Uterus (tissue), 2 donors: ENCODE measurements at regions not wholly inside any gene's neighbourhood (a gene's known extent, or its start where the extent isn't known, plus 50 kb on each side); places are given as distances from the start of the nearest gene placed in this dataset.

Source experiments
- POLR2A ChIP-seq, 2 donors: fragments of 450-650 bp; IDR thresholded peaks; one replicate each; pipeline ENCODE4 v1.6.1; 2016; ENCODE audit warnings: antibody characterized with exemption in 2 of 2, mild to moderate bottlenecking in 1 of 2, moderate library complexity in 1 of 2
- TF ChIP-seq, protein P1 (sequence below), 4 experiments: fragments of 200-600 bp in 2 of 4; fragments of 450-650 bp in 2 of 4; sonication (generic) in 2 of 4; IDR thresholded peaks; one replicate each; pipeline ENCODE4 v1.5.1; 2016 to 2019; ENCODE audit warnings: antibody characterized with exemption in 4 of 4, mild to moderate bottlenecking in 2 of 4, moderate library complexity in 1 of 4

DNA sequence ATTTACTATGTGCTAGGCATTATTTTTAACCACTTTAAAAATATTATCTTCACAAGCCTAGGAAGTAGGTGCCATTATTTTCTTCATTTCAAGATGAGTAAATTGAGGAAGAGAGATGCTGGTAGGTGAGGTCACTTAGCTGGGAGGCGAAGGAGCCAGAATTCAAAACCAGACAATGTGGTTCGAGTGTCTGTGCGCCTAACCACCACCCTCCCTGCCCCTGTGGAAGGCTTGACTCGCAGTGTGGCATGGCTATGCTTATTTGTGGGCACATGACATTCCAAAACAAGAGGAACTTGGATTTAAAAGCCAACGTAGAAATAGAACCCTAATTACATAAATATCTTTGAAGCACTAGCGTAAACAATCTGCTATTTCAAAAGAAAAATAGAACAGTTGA lies 226.6 kb upstream of the PITX2 start:
- TF ChIP-seq POLR2A (IDR thresholded peaks at IDR 0.05), result no peak
- TF ChIP-seq, protein P1, sequence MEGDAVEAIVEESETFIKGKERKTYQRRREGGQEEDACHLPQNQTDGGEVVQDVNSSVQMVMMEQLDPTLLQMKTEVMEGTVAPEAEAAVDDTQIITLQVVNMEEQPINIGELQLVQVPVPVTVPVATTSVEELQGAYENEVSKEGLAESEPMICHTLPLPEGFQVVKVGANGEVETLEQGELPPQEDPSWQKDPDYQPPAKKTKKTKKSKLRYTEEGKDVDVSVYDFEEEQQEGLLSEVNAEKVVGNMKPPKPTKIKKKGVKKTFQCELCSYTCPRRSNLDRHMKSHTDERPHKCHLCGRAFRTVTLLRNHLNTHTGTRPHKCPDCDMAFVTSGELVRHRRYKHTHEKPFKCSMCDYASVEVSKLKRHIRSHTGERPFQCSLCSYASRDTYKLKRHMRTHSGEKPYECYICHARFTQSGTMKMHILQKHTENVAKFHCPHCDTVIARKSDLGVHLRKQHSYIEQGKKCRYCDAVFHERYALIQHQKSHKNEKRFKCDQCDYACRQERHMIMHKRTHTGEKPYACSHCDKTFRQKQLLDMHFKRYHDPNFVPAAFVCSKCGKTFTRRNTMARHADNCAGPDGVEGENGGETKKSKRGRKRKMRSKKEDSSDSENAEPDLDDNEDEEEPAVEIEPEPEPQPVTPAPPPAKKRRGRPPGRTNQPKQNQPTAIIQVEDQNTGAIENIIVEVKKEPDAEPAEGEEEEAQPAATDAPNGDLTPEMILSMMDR (IDR thresholded peaks at IDR 0.05), result no peak
